OCI-LY7 (cell line): ENCODE measurements at regions not wholly inside any gene's neighbourhood (a gene's known extent, or its start where the extent isn't known, plus 50 kb on each side); places are given as distances from the start of the nearest gene placed in this dataset.

ENCODE experiments used
- BruUV-seq: library from RNA; stranded (reverse); fragments of 400-500 nt; replicated peaks from 2 replicates; lab custom pipeline; 2021; lab: Mats Ljungman, UMichigan
- CTCF ChIA-PET: fragments of 300-600 bp; sonication (Branson Sonifier 250); formaldehyde crosslinking; loops from one replicate; lab custom pipeline; 2022; ENCODE audit warnings: antibody characterized with exemption; ENCODE audit not compliant: unreplicated experiment; lab: Charles Lee
- POLR2A ChIA-PET: fragments of 300-600 bp; sonication (Branson Sonifier 250); formaldehyde crosslinking; loops from one replicate; lab custom pipeline; 2022; ENCODE audit warnings: antibody characterized with exemption; lab: Charles Lee
- DNase-seq: peaks from one replicate; pipeline ENCODE4 v3.0.0-alpha.2; 2015; ENCODE audit warnings: low spot score
- H2AFZ ChIP-seq: fragments of 200-600 bp; sonication (generic), shearing (Covaris generic); 2 replicates; pipeline ENCODE4 v1.6.1; 2014; ENCODE audit warnings: mild to moderate bottlenecking, antibody characterized with exemption, low read length, moderate library complexity
- H3K27ac ChIP-seq: fragments of 200-600 bp; sonication (generic); 2 replicates; pipeline ENCODE4 v1.5.1; 2014; ENCODE audit warnings: mixed run types, low read depth, mild to moderate bottlenecking, moderate library complexity, low read length, inconsistent platforms; ENCODE audit not compliant: poor library complexity, severe bottlenecking
- H3K36me3 ChIP-seq: fragments of 200-600 bp; sonication (generic); 2 replicates; pipeline ENCODE4 v1.6.1; 2014; ENCODE audit warnings: mild to moderate bottlenecking, antibody characterized with exemption, low read length, moderate library complexity, mixed read lengths; ENCODE audit not compliant: insufficient read depth
- H3K4me1 ChIP-seq: fragments of 200-600 bp; sonication (generic); 2 replicates; pipeline ENCODE4 v1.5.1; 2014; ENCODE audit warnings: mild to moderate bottlenecking, low read length; ENCODE audit not compliant: insufficient read depth, poor library complexity, severe bottlenecking
- H3K4me2 ChIP-seq: fragments of 200-600 bp; sonication (generic); 2 replicates; pipeline ENCODE4 v1.6.1; 2014; ENCODE audit warnings: mild to moderate bottlenecking, low read length
- H3K4me3 ChIP-seq: fragments of 200-600 bp; sonication (generic); 2 replicates; pipeline ENCODE4 v1.5.1; 2014; ENCODE audit warnings: mild to moderate bottlenecking, low read depth, low read length; ENCODE audit not compliant: poor library complexity, severe bottlenecking
- H3K79me2 ChIP-seq: fragments of 200-600 bp; sonication (generic); 2 replicates; pipeline ENCODE4 v1.6.1; 2016; ENCODE audit warnings: low read depth, mild to moderate bottlenecking, low read length, moderate library complexity, mixed read lengths; ENCODE audit not compliant: insufficient read depth
- H3K9me2 ChIP-seq: fragments of 200-600 bp; sonication (generic); 2 replicates; pipeline ENCODE4 v1.6.1; 2016; ENCODE audit warnings: mild to moderate bottlenecking, low read length, mixed read lengths; ENCODE audit not compliant: insufficient read depth
- H3K9me3 ChIP-seq: fragments of 200-600 bp; sonication (generic); 2 replicates; pipeline ENCODE4 v1.6.1; 2014; ENCODE audit warnings: mild to moderate bottlenecking, mixed run types, low read length, mixed read lengths
- H4K20me1 ChIP-seq: fragments of 200-600 bp; sonication (generic); 2 replicates; pipeline ENCODE4 v1.6.1; 2014; ENCODE audit warnings: mild to moderate bottlenecking, antibody characterized with exemption, low read length, moderate library complexity, mixed read lengths; ENCODE audit not compliant: insufficient read depth
- CTCF ChIP-seq: fragments of 200-600 bp; sonication (generic); conservative IDR thresholded peaks from 2 replicates; pipeline ENCODE4 v1.5.1; 2014; ENCODE audit warnings: mild to moderate bottlenecking, antibody characterized with exemption, low read length, moderate library complexity, mixed read lengths
- EZH2phosphoT487 ChIP-seq: fragments of 200-600 bp; sonication (generic); IDR thresholded peaks from 2 replicates; pipeline ENCODE4 v1.6.1; 2018; ENCODE audit warnings: low read depth, borderline replicate concordance, mild to moderate bottlenecking, mixed run types, antibody characterized with exemption, low read length, moderate library complexity, mixed read lengths
- intact Hi-C: fragments of 100-400 bp; cut with micrococcal nuclease; formaldehyde crosslinking; loops from one replicate; pipeline ENCODE4 v1.10.0; 2022; ENCODE audit not compliant: unreplicated experiment

GRCh38 chr3:150296966-150297365 lies 111.1 kb upstream of the TSC22D2 start:
- no peak overlapping the region for H2AFZ ChIP-seq
- intact Hi-C loops, result no loop called here
- no peak for TF ChIP-seq CTCF
- TF ChIP-seq EZH2phosphoT487, result no peak
- H3K4me1 ChIP-seq, result no peaks in the 10 kb centered on the region
- no peaks in the 10 kb centered on the region for H3K79me2 ChIP-seq
- no peak for DNase-seq
- BruUV-seq, result no TSS peak
- no peaks in the 10 kb centered on the region for H4K20me1 ChIP-seq
- CTCF ChIA-PET, result no interaction called here
- H3K4me3 ChIP-seq, result no peak overlapping the region
- POLR2A ChIA-PET, result interaction anchor here (0.5 to 1.5 kb wide), 8 partner anchors 14 to 199 kb away, joined by 3 to 5 read pairs (median 3); no protein-coding TSS in a partner anchor
- H3K9me3 ChIP-seq, result no peaks in the 10 kb centered on the region
- no peaks in the 10 kb centered on the region for H3K9me2 ChIP-seq
- no peaks in the 10 kb centered on the region for H3K36me3 ChIP-seq
- H3K4me2 ChIP-seq, result no peak overlapping the region
- no peak overlapping the region for H3K27ac ChIP-seq

GRCh38 chr3:150296123-150296735 lies 111.9 kb upstream of the TSC22D2 start:
- POLR2A ChIA-PET, result interaction anchor here (0.5 to 1.5 kb wide), 7 partner anchors 13 to 200 kb away, joined by 3 to 5 read pairs (median 3); no protein-coding TSS in a partner anchor
- H3K36me3 ChIP-seq, result no peaks in the 10 kb centered on the region

More at GRCh38 chr3:150296123-150296735, 111.9 kb upstream of the TSC22D2 start:
- H2AFZ ChIP-seq, result no peak overlapping the region
- intact Hi-C loops, result no loop called here
- no peak overlapping the region for H3K4me3 ChIP-seq
- no peak overlapping the region for H3K4me2 ChIP-seq
- BruUV-seq, result no TSS peak
- no peaks in the 10 kb centered on the region for H4K20me1 ChIP-seq
- no peak for DNase-seq
- H3K27ac ChIP-seq, result no peak overlapping the region
- H3K9me2 ChIP-seq, result no peaks in the 10 kb centered on the region
- H3K9me3 ChIP-seq, result no peaks in the 10 kb centered on the region
- CTCF ChIA-PET, result no interaction called here
- H3K4me1 ChIP-seq, result no peaks in the 10 kb centered on the region
- TF ChIP-seq CTCF (no peak), EZH2phosphoT487 (no peak)
- no peaks in the 10 kb centered on the region for H3K79me2 ChIP-seq
